ENCODE measurements at regions not wholly inside any gene's neighbourhood (a gene's known extent, or its start where the extent isn't known, plus 50 kb on each side); places are given as distances from the start of the nearest gene placed in this dataset.

- TF ChIP-seq, protein P1, sequence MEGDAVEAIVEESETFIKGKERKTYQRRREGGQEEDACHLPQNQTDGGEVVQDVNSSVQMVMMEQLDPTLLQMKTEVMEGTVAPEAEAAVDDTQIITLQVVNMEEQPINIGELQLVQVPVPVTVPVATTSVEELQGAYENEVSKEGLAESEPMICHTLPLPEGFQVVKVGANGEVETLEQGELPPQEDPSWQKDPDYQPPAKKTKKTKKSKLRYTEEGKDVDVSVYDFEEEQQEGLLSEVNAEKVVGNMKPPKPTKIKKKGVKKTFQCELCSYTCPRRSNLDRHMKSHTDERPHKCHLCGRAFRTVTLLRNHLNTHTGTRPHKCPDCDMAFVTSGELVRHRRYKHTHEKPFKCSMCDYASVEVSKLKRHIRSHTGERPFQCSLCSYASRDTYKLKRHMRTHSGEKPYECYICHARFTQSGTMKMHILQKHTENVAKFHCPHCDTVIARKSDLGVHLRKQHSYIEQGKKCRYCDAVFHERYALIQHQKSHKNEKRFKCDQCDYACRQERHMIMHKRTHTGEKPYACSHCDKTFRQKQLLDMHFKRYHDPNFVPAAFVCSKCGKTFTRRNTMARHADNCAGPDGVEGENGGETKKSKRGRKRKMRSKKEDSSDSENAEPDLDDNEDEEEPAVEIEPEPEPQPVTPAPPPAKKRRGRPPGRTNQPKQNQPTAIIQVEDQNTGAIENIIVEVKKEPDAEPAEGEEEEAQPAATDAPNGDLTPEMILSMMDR (IDR thresholded peaks at IDR 0.05; ENCODE audit: insufficient read depth in 1 of 2, low read depth in 1 of 2, low read length in 1 of 2, severe bottlenecking in 1 of 2, unreplicated experiment in 1 of 2) = no peak
- H3K27me3 ChIP-seq (replicated peaks; ENCODE audit: control insufficient read depth, insufficient read depth, low read length) = no peaks in the 10 kb centered on the region
- no peak overlapping the region for H3K27ac Mint-ChIP-seq (ENCODE audit: unreplicated experiment)
- intact Hi-C loops (cut with micrococcal nuclease; ENCODE audit: unreplicated experiment) = no loop called here
- H3K4me3 Mint-ChIP-seq (ENCODE audit: unreplicated experiment) = no peak overlapping the region
- H3K4me1 ChIP-seq = 0 out of 2 replicates have a peak, but pooled peaks cover 3% of the 10 kb centered on the region
- no TSS peak for BruUV-seq (replicated peaks)
- H3K27me3 Mint-ChIP-seq (ENCODE audit: insufficient read depth, unreplicated experiment) = peaks cover 2% of the 10 kb centered on the region
- no peaks in the 10 kb centered on the region for H3K9me3 ChIP-seq
- CTCF ChIA-PET = no interaction called here
- H3K36me3 Mint-ChIP-seq (ENCODE audit: insufficient read depth, unreplicated experiment) = no peaks in the 10 kb centered on the region
- H3K36me3 ChIP-seq (ENCODE audit: control insufficient read depth, insufficient read depth, low read length) = no peaks in the 10 kb centered on the region
- no peak overlapping the region for H3K4me3 ChIP-seq (ENCODE audit: low read depth, low read length)
- POLR2A ChIA-PET = no interaction called here
- H3K9me3 Mint-ChIP-seq (ENCODE audit: unreplicated experiment) = no peaks in the 10 kb centered on the region
- H3K4me1 Mint-ChIP-seq (ENCODE audit: low read depth, unreplicated experiment) = no peaks in the 10 kb centered on the region
- DNase-seq = no peak
Observed at GRCh38 chr13:31029102-31029501, 96.6 kb downstream of the TEX26 start.

DNA sequence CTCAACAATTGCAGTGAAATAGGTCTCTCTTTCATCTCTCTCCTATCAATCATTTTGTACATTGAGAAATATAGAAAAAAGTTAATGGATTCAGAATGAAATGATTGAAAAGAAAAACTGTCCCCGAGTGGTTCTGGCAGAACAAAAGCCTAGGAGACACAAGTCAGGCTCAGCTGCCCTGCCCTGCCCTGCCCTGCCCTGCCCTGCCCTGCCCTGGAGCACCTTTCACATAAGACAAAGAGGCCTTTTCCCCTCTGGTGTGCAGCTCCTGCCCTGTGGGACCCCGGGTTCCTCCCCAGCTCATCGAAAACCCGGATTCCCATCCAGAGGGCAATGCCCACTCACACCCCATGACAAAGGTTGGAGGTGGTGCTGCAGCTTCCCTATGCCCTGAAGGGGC is 94.7 kb downstream of the TEX26 start:
- no peak overlapping the region for H3K4me3 Mint-ChIP-seq (ENCODE audit: unreplicated experiment)
- no peak overlapping the region for H3K27ac Mint-ChIP-seq (ENCODE audit: unreplicated experiment)
- Histone ChIP-seq H3K27me3 (replicated peaks; ENCODE audit: control insufficient read depth, insufficient read depth, low read length) (no peaks in the 10 kb centered on the region), H3K9me3 (no peaks in the 10 kb centered on the region), H3K36me3 (ENCODE audit: control insufficient read depth, insufficient read depth, low read length) (no peaks in the 10 kb centered on the region), H3K4me1 (0 out of 2 replicates have a peak, but pooled peaks cover 3% of the 10 kb centered on the region), H3K4me3 (ENCODE audit: low read depth, low read length) (no peak overlapping the region)
- ChIA-PET CTCF (no interaction called here), POLR2A (no interaction called here)
- no peaks in the 10 kb centered on the region for H3K4me1 Mint-ChIP-seq (ENCODE audit: low read depth, unreplicated experiment)
- TF ChIP-seq, protein P1 (IDR thresholded peaks at IDR 0.05; ENCODE audit: insufficient read depth in 1 of 2, low read depth in 1 of 2, low read length in 1 of 2, severe bottlenecking in 1 of 2, unreplicated experiment in 1 of 2) = no peak
- intact Hi-C loops (cut with micrococcal nuclease; ENCODE audit: unreplicated experiment) = no loop called here
- no TSS peak for BruUV-seq (replicated peaks)
- H3K9me3 Mint-ChIP-seq (ENCODE audit: unreplicated experiment) = no peaks in the 10 kb centered on the region
- peaks cover 2% of the 10 kb centered on the region for H3K27me3 Mint-ChIP-seq (ENCODE audit: insufficient read depth, unreplicated experiment)
- H3K36me3 Mint-ChIP-seq (ENCODE audit: insufficient read depth, unreplicated experiment) = no peaks in the 10 kb centered on the region
- no peak for DNase-seq
